HCT116 (cell line): ENCODE measurements at regions not wholly inside any gene's neighbourhood (a gene's known extent, or its start where the extent isn't known, plus 50 kb on each side); places are given as distances from the start of the nearest gene placed in this dataset.

Experiments
- ATAC-seq: fragments of 200-7000 bp; cut with Tn5 transposase; 2 replicates; pipeline ENCODE4 v1.9.1; 2020; ENCODE audit warnings: mild to moderate bottlenecking, moderate library complexity
- BruUV-seq: library from RNA; stranded (reverse); fragments of 400-500 nt; replicated peaks from 2 replicates; lab custom pipeline; 2021; lab: Mats Ljungman, UMichigan
- CTCF ChIA-PET: fragments of 300-600 bp; sonication (Branson Sonifier 250); formaldehyde crosslinking; loops from one replicate; lab custom pipeline; 2021; ENCODE audit warnings: antibody characterized with exemption; lab: Charles Lee
- POLR2A ChIA-PET: fragments of 300-600, 350-600 bp; sonication (Branson Sonifier 250); formaldehyde crosslinking; loops from one replicate; lab custom pipeline; 2021; ENCODE audit warnings: antibody characterized with exemption; lab: Charles Lee
- RAD21 ChIA-PET, 2 experiments: fragments of 300-600 bp; sonication (Branson Sonifier 250); formaldehyde crosslinking; loops; one replicate each; lab custom pipeline; 2023; ENCODE audit warnings: low total read pairs in 2 of 2; ENCODE audit not compliant: uncharacterized antibody in 2 of 2, unreplicated experiment in 2 of 2, low non-redundant PET in 1 of 2; lab: Charles Lee
- DNase-seq: peaks from one replicate; pipeline ENCODE4 v3.0.0-alpha.2; 2010; ENCODE audit warnings: low read depth, low spot score
- H2AFZ ChIP-seq: fragments of 200-600 bp; shearing (Covaris generic), sonication (generic); 2 replicates; pipeline ENCODE4 v1.6.1; 2017; ENCODE audit warnings: low read depth, mixed run types, mixed read lengths, antibody characterized with exemption, low read length; ENCODE audit not compliant: poor library complexity, severe bottlenecking
- H3K27ac ChIP-seq: 2 replicates; pipeline ENCODE4 v1.5.1; 2012; ENCODE audit warnings: low read depth, low read length
- H3K27me3 ChIP-seq: fragments of 200-600 bp; sonication (generic); 2 replicates; pipeline ENCODE4 v1.6.1; 2016; ENCODE audit warnings: mixed run types, low read length, mixed read lengths; ENCODE audit not compliant: insufficient read depth
- H3K36me3 ChIP-seq, 2 experiments: fragments of 200-500 bp in 1 of 2; fragments of 200-600 bp in 1 of 2; sonication (Bioruptor generic) in 1 of 2; sonication (generic) in 1 of 2; 2 replicates each; pipeline versions ENCODE4 v1.5.1 to v1.6.1; 2014 to 2016; ENCODE audit warnings: low read length in 2 of 2, inconsistent platforms in 1 of 2, mixed read lengths in 1 of 2, mixed run types in 1 of 2; ENCODE audit not compliant: insufficient read depth in 2 of 2, control insufficient read depth in 1 of 2
- H3K4me1 ChIP-seq, 2 experiments: fragments of 200-600 bp in 1 of 2; sonication (generic) in 1 of 2; 2 replicates each; pipeline versions ENCODE4 v1.5.1 to v1.6.1; 2012 to 2017; ENCODE audit warnings: low read length in 2 of 2, inconsistent platforms in 1 of 2, mild to moderate bottlenecking in 1 of 2, mixed read lengths in 1 of 2, mixed run types in 1 of 2, moderate library complexity in 1 of 2; ENCODE audit not compliant: insufficient read depth in 2 of 2, control insufficient read depth in 1 of 2
- H3K4me2 ChIP-seq: fragments of 200-600 bp; sonication (generic); 2 replicates; pipeline ENCODE4 v1.6.1; 2017; ENCODE audit warnings: mixed run types, low read length, mixed read lengths
- H3K4me3 ChIP-seq, 2 experiments: fragments of 200-600 bp in 1 of 2; sonication (generic) in 1 of 2; replicated peaks in 1 of 2; 2 replicates each; pipeline ENCODE4 v1.5.1; 2011 to 2016; ENCODE audit warnings: low read length in 2 of 2, control low read depth in 1 of 2, low read depth in 1 of 2, mild to moderate bottlenecking in 1 of 2, mixed read lengths in 1 of 2, mixed run types in 1 of 2
- H3K79me2 ChIP-seq: fragments of 200-600 bp; sonication (generic); 2 replicates; pipeline ENCODE4 v1.6.1; 2017; ENCODE audit warnings: mild to moderate bottlenecking, mixed run types, low read length, moderate library complexity, mixed read lengths; ENCODE audit not compliant: insufficient read depth
- H3K9ac ChIP-seq: fragments of 200-600 bp; sonication (generic); 2 replicates; pipeline ENCODE4 v1.6.1; 2016; ENCODE audit warnings: low read length, mixed read lengths
- H3K9me2 ChIP-seq: fragments of 200-600 bp; sonication (generic), shearing (Covaris generic); 2 replicates; pipeline ENCODE4 v1.6.1; 2017; ENCODE audit warnings: mixed run types, mild to moderate bottlenecking, moderate library complexity; ENCODE audit not compliant: insufficient read depth
- H3K9me3 ChIP-seq, 2 experiments: fragments of 200-500 bp in 1 of 2; fragments of 200-600 bp in 1 of 2; sonication (Bioruptor generic) in 1 of 2; sonication (generic) in 1 of 2; 2 replicates each; pipeline ENCODE4 v1.6.1; 2014 to 2017; ENCODE audit warnings: low read length in 2 of 2, mixed read lengths in 2 of 2, inconsistent platforms in 1 of 2, low read depth in 1 of 2, mild to moderate bottlenecking in 1 of 2, mixed run types in 1 of 2, moderate library complexity in 1 of 2; ENCODE audit not compliant: control insufficient read depth in 1 of 2, insufficient read depth in 1 of 2
- H4K20me1 ChIP-seq: fragments of 200-600 bp; sonication (generic), shearing (Covaris generic); 2 replicates; pipeline ENCODE4 v1.6.1; 2017; ENCODE audit warnings: mixed run types, mild to moderate bottlenecking, moderate library complexity; ENCODE audit not compliant: insufficient read depth
- CBX3 ChIP-seq: IDR thresholded peaks from 2 replicates; pipeline ENCODE4 v1.6.1; 2012; ENCODE audit warnings: low read depth
- CEBPB ChIP-seq: IDR thresholded peaks from 2 replicates; pipeline ENCODE4 v1.6.1; 2012; ENCODE audit warnings: low read depth
- EGR1 ChIP-seq: IDR thresholded peaks from 2 replicates; pipeline ENCODE4 v1.6.1; 2012; ENCODE audit warnings: low read depth
- EZH2 ChIP-seq: fragments of 200-600 bp; sonication (generic); IDR thresholded peaks from 2 replicates; pipeline ENCODE4 v1.6.1; 2017; ENCODE audit warnings: antibody characterized with exemption, mixed run types
- JUND ChIP-seq: IDR thresholded peaks from 2 replicates; pipeline ENCODE4 v1.6.1; 2012
- POLR2AphosphoS5 ChIP-seq: IDR thresholded peaks from 2 replicates; pipeline ENCODE4 v1.6.1; 2011; ENCODE audit warnings: mild to moderate bottlenecking, low read depth, low read length, moderate library complexity
- RAD21 ChIP-seq: IDR thresholded peaks from 2 replicates; pipeline ENCODE4 v1.6.1; 2012; ENCODE audit warnings: low read depth, mild to moderate bottlenecking
- REST ChIP-seq: IDR thresholded peaks from 2 replicates; pipeline ENCODE4 v1.6.1; 2012; ENCODE audit warnings: low read depth
- SIN3A ChIP-seq: IDR thresholded peaks from 2 replicates; pipeline ENCODE4 v1.6.1; 2012; ENCODE audit warnings: low read depth
- SP1 ChIP-seq: IDR thresholded peaks from 2 replicates; pipeline ENCODE4 v1.6.1; 2012; ENCODE audit warnings: low read depth
- TCF7L2 ChIP-seq: IDR thresholded peaks from 2 replicates; pipeline ENCODE4 v1.7.0; 2011; ENCODE audit warnings: borderline replicate concordance, inconsistent platforms; ENCODE audit not compliant: insufficient read depth, insufficient read length; ENCODE audit errors: extremely low read depth
- YY1 ChIP-seq: IDR thresholded peaks from 2 replicates; pipeline ENCODE4 v1.6.1; 2011; ENCODE audit warnings: low read length, low read depth, moderate library complexity, mild to moderate bottlenecking; ENCODE audit not compliant: insufficient replicate concordance; ENCODE audit errors: extremely low read depth
- ZBTB33 ChIP-seq: IDR thresholded peaks from 2 replicates; pipeline ENCODE4 v1.6.1; 2011; ENCODE audit warnings: mild to moderate bottlenecking, low read length, moderate library complexity; ENCODE audit not compliant: insufficient replicate concordance; ENCODE audit errors: extremely low read depth
- ZFX ChIP-seq: fragments of 450-650 bp; IDR thresholded peaks from 2 replicates; pipeline ENCODE4 v1.6.1; 2017
- ZNF274 ChIP-seq: fragments of 200-500 bp; sonication (Bioruptor generic); IDR thresholded peaks from 2 replicates; pipeline ENCODE4 v1.6.1; 2014; ENCODE audit warnings: mild to moderate bottlenecking, low read depth, low read length, inconsistent platforms
- intact Hi-C: fragments of 100-400 bp; cut with micrococcal nuclease; formaldehyde crosslinking; loops from 2 replicates; pipeline ENCODE4 v1.10.0; 2022

GRCh38 chr10:3685384-3685783 lies 99.6 kb downstream of the KLF6 start:
- Histone ChIP-seq H3K36me3 (no peaks in the 10 kb centered on the region), H3K4me3 (no peak overlapping the region), H3K9ac (no peak overlapping the region), H3K27ac (no peak overlapping the region), H3K9me3 (no peaks in the 10 kb centered on the region), H3K79me2 (no peaks in the 10 kb centered on the region), H3K27me3 (no peaks in the 10 kb centered on the region), H2AFZ (no peak overlapping the region), H3K4me1 (peaks cover 0 to 9% of the 10 kb centered on the region in 2 experiments; a peak in 1 of 4 replicates), H4K20me1 (no peaks in the 10 kb centered on the region), H3K4me2 (no peak overlapping the region), H3K9me2 (no peaks in the 10 kb centered on the region)
- RAD21 ChIA-PET = no interaction called here
- CTCF ChIA-PET = no interaction called here
- intact Hi-C loops = no loop called here
- DNase-seq (no peak), ATAC-seq (no peak)
- TF ChIP-seq YY1 = no peak
- no peak for TF ChIP-seq EZH2
- no peak for TF ChIP-seq TCF7L2
- BruUV-seq = no TSS peak
- POLR2A ChIA-PET = no interaction called here

- intact Hi-C loops = no loop called here
- CTCF ChIA-PET = no interaction called here
Observed at GRCh38 chr10:3684891-3685290, 100.1 kb downstream of the KLF6 start.

More at GRCh38 chr10:3684891-3685290, 100.1 kb downstream of the KLF6 start:
- H3K27me3 ChIP-seq = no peaks in the 10 kb centered on the region
- DNase-seq (no peak), ATAC-seq (no peak)
- H3K4me2 ChIP-seq = no peak overlapping the region
- H3K9ac ChIP-seq = no peak overlapping the region
- H3K36me3 ChIP-seq = no peaks in the 10 kb centered on the region
- H2AFZ ChIP-seq = no peak overlapping the region
- ChIA-PET POLR2A (no interaction called here), RAD21 (no interaction called here)
- no peak overlapping the region for H3K4me3 ChIP-seq
- no peak overlapping the region for H3K27ac ChIP-seq
- H3K9me3 ChIP-seq = no peaks in the 10 kb centered on the region
- peaks cover 0 to 5% of the 10 kb centered on the region in 2 experiments; a peak in 1 of 4 replicates for H3K4me1 ChIP-seq
- BruUV-seq = no TSS peak
- TF ChIP-seq ZNF274 = no peak
- no peak for TF ChIP-seq SP1
- TF ChIP-seq CBX3 = no peak
- no peak for TF ChIP-seq ZFX
- TF ChIP-seq ZBTB33 = no peak
- no peak for TF ChIP-seq JUND
- no peak for TF ChIP-seq REST
- TF ChIP-seq CEBPB = no peak
- TF ChIP-seq TCF7L2 = no peak
- no peak for TF ChIP-seq SIN3A
- TF ChIP-seq POLR2AphosphoS5 = no peak
- no peak for TF ChIP-seq EGR1
- no peak for TF ChIP-seq RAD21
- no peak for TF ChIP-seq EZH2
- H4K20me1 ChIP-seq = no peaks in the 10 kb centered on the region
- no peaks in the 10 kb centered on the region for H3K9me2 ChIP-seq
- H3K79me2 ChIP-seq = no peaks in the 10 kb centered on the region
